RWPE1 (cell line): ENCODE measurements at regions not wholly inside any gene's neighbourhood (a gene's known extent, or its start where the extent isn't known, plus 50 kb on each side); places are given as distances from the start of the nearest gene placed in this dataset.

Experiments used
- CTCF ChIA-PET: fragments of 350-600 bp; sonication (Branson Sonifier 250); formaldehyde crosslinking; extraction: SDS; loops from one replicate; lab custom pipeline; 2021; lab: Yijun Ruan, JAX
- POLR2A ChIA-PET: fragments of 400-600 bp; formaldehyde crosslinking; extraction: SDS; loops from one replicate; lab custom pipeline; 2020; ENCODE audit warnings: antibody characterized with exemption; ENCODE audit not compliant: low non-redundant PET; lab: Yijun Ruan, JAX
- DNase-seq: peaks from one replicate; pipeline ENCODE4 v3.0.0; 2012; ENCODE audit warnings: low spot score
- H3K27ac ChIP-seq: fragments of 450-650 bp; 2 replicates; pipeline ENCODE4 v1.5.1; 2017
- TF ChIP-seq, protein P1 (sequence below): fragments of 450-650 bp; conservative IDR thresholded peaks from 2 replicates; pipeline ENCODE4 v1.5.1; 2017; ENCODE audit warnings: low read depth, mild to moderate bottlenecking

GRCh38 chr20:60792941-60793340 lies 459.1 kb upstream of the CDH4 start:
- no peak overlapping the region for H3K27ac ChIP-seq
- POLR2A ChIA-PET, result no interaction called here
- TF ChIP-seq, protein P1, sequence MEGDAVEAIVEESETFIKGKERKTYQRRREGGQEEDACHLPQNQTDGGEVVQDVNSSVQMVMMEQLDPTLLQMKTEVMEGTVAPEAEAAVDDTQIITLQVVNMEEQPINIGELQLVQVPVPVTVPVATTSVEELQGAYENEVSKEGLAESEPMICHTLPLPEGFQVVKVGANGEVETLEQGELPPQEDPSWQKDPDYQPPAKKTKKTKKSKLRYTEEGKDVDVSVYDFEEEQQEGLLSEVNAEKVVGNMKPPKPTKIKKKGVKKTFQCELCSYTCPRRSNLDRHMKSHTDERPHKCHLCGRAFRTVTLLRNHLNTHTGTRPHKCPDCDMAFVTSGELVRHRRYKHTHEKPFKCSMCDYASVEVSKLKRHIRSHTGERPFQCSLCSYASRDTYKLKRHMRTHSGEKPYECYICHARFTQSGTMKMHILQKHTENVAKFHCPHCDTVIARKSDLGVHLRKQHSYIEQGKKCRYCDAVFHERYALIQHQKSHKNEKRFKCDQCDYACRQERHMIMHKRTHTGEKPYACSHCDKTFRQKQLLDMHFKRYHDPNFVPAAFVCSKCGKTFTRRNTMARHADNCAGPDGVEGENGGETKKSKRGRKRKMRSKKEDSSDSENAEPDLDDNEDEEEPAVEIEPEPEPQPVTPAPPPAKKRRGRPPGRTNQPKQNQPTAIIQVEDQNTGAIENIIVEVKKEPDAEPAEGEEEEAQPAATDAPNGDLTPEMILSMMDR, result no peak
- DNase-seq, result no peak
- CTCF ChIA-PET, result no interaction called here

DNA sequence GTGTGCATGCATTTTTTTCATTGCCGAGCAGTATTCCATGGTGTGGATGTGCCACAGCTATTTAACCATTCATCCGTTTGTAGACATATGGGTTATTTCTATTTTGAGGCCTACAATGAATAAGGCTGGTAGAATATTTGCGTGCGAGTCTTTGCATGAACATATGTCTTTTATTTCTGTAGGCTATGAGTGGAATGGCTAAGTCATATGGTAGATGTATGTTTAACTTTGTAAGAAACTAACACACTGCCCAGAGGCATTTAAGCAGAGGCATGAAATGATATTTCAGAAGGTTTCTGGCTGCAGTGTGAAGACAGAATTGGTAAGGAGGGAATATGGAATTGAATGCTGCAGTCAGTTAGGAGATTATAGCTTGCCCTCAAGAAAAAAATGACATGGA lies 457.4 kb upstream of the CDH4 start:
- CTCF ChIA-PET, result no interaction called here
- POLR2A ChIA-PET, result no interaction called here
- no peak overlapping the region for H3K27ac ChIP-seq
- no peak for DNase-seq
- TF ChIP-seq, protein P1, result no peak

DNA sequence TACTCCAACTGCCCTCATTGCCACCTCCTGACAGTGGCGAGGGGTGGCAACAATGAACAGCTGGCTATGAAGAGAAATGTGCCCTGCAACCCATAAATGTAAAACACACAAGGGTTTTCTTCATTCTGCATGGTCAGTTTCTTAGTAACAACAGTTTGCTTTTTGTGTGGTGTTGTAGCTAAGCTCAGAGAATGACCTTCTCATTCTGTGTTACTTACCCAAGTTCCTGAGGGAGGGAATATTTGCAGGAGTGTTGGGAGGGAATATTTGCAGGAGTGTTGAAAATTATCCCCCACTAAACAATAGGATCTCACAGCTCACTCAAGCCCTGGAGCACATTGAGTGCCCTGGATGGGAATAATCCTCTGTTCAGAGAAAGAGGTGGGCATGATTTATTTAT lies 456.4 kb upstream of the CDH4 start:
- CTCF ChIA-PET, result interaction anchor here (0.6 kb wide), 1 partner anchor 1184 kb away, joined by 4 read pairs; no protein-coding TSS in a partner anchor

GRCh38 chr20:60800185-60800584 lies 451.9 kb upstream of the CDH4 start:
- no peak overlapping the region for H3K27ac ChIP-seq
- CTCF ChIA-PET, result no interaction called here
- no peak for DNase-seq
- POLR2A ChIA-PET, result no interaction called here
- TF ChIP-seq, protein P1, result no peak

More for the DNA sequence above, 456.4 kb upstream of the CDH4 start:
- POLR2A ChIA-PET, result no interaction called here
- no peak overlapping the region for H3K27ac ChIP-seq
- TF ChIP-seq, protein P1, result no peak
- no peak for DNase-seq

DNA sequence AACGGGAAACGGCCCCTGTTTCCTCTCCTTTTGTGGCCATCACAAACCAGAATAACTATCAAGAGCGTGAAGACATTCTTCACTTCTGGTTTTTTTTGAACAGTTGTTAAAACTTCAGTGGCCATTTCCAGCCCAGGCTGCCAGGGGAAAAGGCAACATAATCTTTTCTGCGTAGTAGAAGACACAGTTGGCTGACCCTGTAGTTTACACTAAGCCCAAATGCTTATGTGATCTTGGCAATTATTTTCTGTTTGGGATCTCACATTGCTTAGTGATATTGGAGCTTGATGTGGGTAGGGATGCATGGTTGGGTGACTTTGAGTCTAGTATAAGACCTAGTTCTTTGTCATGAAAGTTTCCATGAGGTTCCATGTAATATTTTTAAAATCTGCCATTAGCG lies 449.4 kb upstream of the CDH4 start:
- no peak for DNase-seq
- TF ChIP-seq, protein P1, result no peak
- no peak overlapping the region for H3K27ac ChIP-seq
- ChIA-PET POLR2A (no interaction called here), CTCF (no interaction called here)

GRCh38 chr20:60803335-60804055 lies 448.6 kb upstream of the CDH4 start:
- CTCF ChIA-PET, result interaction anchor here (0.6 to 1.2 kb wide), 2 partner anchors 398 to 593 kb away, joined by 3 to 4 read pairs; no protein-coding TSS in a partner anchor
- POLR2A ChIA-PET, result no interaction called here
- H3K27ac ChIP-seq, result no peak overlapping the region
- TF ChIP-seq, protein P1, result no peak
- no peak for DNase-seq
